ENCODE measurements at regions not wholly inside any gene's neighbourhood (a gene's known extent, or its start where the extent isn't known, plus 50 kb on each side); places are given as distances from the start of the nearest gene placed in this dataset.

- H3K27me3 Mint-ChIP-seq (ENCODE audit: low read depth in 3 of 3) = peaks cover 0 to 9% (median 5%) of the 10 kb centered on the region in 3 donors
- H3K36me3 Mint-ChIP-seq = no peaks in the 10 kb centered on the region
- H2AFZ ChIP-seq (ENCODE audit: insufficient read depth, low read depth, low read length, poor library complexity, severe bottlenecking) = no peak overlapping the region
- DNase-seq = no peak
- H3K27ac Mint-ChIP-seq = no peak overlapping the region
- H3K4me1 Mint-ChIP-seq = no peaks in the 10 kb centered on the region
- no peaks in the 10 kb centered on the region for H3K4me1 ChIP-seq (ENCODE audit: control insufficient read depth in 1 of 2, insufficient read depth in 2 of 2, low read length in 2 of 2)
- no peaks in the 10 kb centered on the region for H3K36me3 ChIP-seq (replicated peaks in 1 of 2; ENCODE audit: control insufficient read depth in 1 of 2, insufficient read depth in 2 of 2, low read length in 2 of 2)
- intact Hi-C loops (cut with micrococcal nuclease) = no loop called here
- no CpG with 5 or more reads among the region's 2 CpGs for WGBS (ENCODE audit: insufficient coverage)
- TF ChIP-seq CTCF (IDR thresholded peaks at IDR 0.05) = no peak
- no peak overlapping the region for H3K27ac ChIP-seq (ENCODE audit: low read depth in 1 of 2, low read length in 2 of 2)
- peaks cover 8 to 27% (median 24%) of the 10 kb centered on the region in 7 donors for H3K9me3 Mint-ChIP-seq
- no peak overlapping the region for H3K4me3 Mint-ChIP-seq
- H3K4me3 ChIP-seq (replicated peaks in 1 of 3; ENCODE audit: low read depth in 2 of 3, low read length in 3 of 3) = no peak overlapping the region
- no peaks in the 10 kb centered on the region for H3K27me3 ChIP-seq (ENCODE audit: control insufficient read depth in 2 of 2, insufficient read depth in 2 of 2, low read length in 2 of 2)
- no peak overlapping the region for H3K4me2 ChIP-seq (replicated peaks; ENCODE audit: extremely low read depth, low read length, poor library complexity, severe bottlenecking)
- H3K9ac ChIP-seq (ENCODE audit: insufficient read depth, low read length, poor library complexity, severe bottlenecking) = no peak overlapping the region
- H3K9me3 ChIP-seq (replicated peaks in 1 of 2; ENCODE audit: control insufficient read depth in 1 of 2, insufficient read depth in 1 of 2, low read length in 2 of 2) = peaks cover 22 to 28% of the 10 kb centered on the region in 2 donors
- H4K20me1 ChIP-seq (ENCODE audit: insufficient read depth, low read length) = no peaks in the 10 kb centered on the region
- H3K79me2 ChIP-seq (ENCODE audit: insufficient read depth, low read length) = no peaks in the 10 kb centered on the region
Observed at GRCh38 chr15:72944565-72944964, 107.7 kb upstream of the NEO1 start.

DNA sequence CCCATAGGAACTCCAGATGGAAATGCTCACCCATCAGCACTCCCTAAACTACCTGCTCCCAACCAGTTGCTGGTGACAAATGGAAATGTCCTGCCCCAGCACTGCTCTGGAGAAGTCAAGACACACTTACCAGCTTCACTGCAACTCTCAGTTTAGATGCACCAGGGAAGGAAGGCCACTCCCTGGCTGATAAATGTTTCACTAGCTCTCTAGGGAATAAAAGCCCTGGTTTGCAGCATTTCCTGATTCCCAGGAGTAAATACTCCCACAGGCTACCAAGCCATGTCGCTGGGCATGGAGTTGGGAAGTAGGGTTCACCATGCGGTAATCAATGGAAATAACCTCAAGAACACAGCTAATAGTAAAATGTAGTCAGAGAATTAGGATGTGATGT is 112.0 kb upstream of the NEO1 start:
- intact Hi-C loops (cut with micrococcal nuclease) = no loop called here
- Mint-ChIP-seq H3K4me3 (no peak overlapping the region), H3K9me3 (peaks cover 0 to 3% (median 2%) of the 10 kb centered on the region in 7 donors), H3K36me3 (no peaks in the 10 kb centered on the region), H3K27me3 (ENCODE audit: low read depth in 3 of 3) (peaks cover 0 to 10% (median 10%) of the 10 kb centered on the region in 3 donors), H3K4me1 (no peaks in the 10 kb centered on the region), H3K27ac (no peak overlapping the region)
- H3K9ac ChIP-seq (ENCODE audit: insufficient read depth, low read length, poor library complexity, severe bottlenecking) = no peak overlapping the region
- DNase-seq = no peak
- H3K79me2 ChIP-seq (ENCODE audit: insufficient read depth, low read length) = no peaks in the 10 kb centered on the region
- TF ChIP-seq CTCF (IDR thresholded peaks at IDR 0.05) = no peak
- H4K20me1 ChIP-seq (ENCODE audit: insufficient read depth, low read length) = no peaks in the 10 kb centered on the region
- no peaks in the 10 kb centered on the region for H3K36me3 ChIP-seq (replicated peaks in 1 of 2; ENCODE audit: control insufficient read depth in 1 of 2, insufficient read depth in 2 of 2, low read length in 2 of 2)
- no peaks in the 10 kb centered on the region for H3K9me3 ChIP-seq (replicated peaks in 1 of 2; ENCODE audit: control insufficient read depth in 1 of 2, insufficient read depth in 1 of 2, low read length in 2 of 2)
- no peaks in the 10 kb centered on the region for H3K27me3 ChIP-seq (ENCODE audit: control insufficient read depth in 2 of 2, insufficient read depth in 2 of 2, low read length in 2 of 2)
- no peak overlapping the region for H3K4me2 ChIP-seq (replicated peaks; ENCODE audit: extremely low read depth, low read length, poor library complexity, severe bottlenecking)
- no CpG with 5 or more reads among the region's 2 CpGs for WGBS (ENCODE audit: insufficient coverage)
- H3K4me1 ChIP-seq (ENCODE audit: control insufficient read depth in 1 of 2, insufficient read depth in 2 of 2, low read length in 2 of 2) = no peaks in the 10 kb centered on the region
- no peak overlapping the region for H3K27ac ChIP-seq (ENCODE audit: low read depth in 1 of 2, low read length in 2 of 2)
- no peak overlapping the region for H3K4me3 ChIP-seq (replicated peaks in 1 of 3; ENCODE audit: low read depth in 2 of 3, low read length in 3 of 3)
- H2AFZ ChIP-seq (ENCODE audit: insufficient read depth, low read depth, low read length, poor library complexity, severe bottlenecking) = no peak overlapping the region
